Stimulated activated CD8-positive, alpha-beta memory T cell treated with anti-CD3 and anti-CD28 coated beads, Interleukin-12 subunit alpha, Interleukin-12 subunit beta, amount 100 ng/mL, for 1 hour (primary cell): ENCODE measurements at regions not wholly inside any gene's neighbourhood (a gene's known extent, or its start where the extent isn't known, plus 50 kb on each side); places are given as distances from the start of the nearest gene placed in this dataset.

ENCODE experiments used
- DNase-seq: peaks from one replicate; pipeline ENCODE4 v3.0.0-alpha.2; 2020; ENCODE audit warnings: low read depth

DNA sequence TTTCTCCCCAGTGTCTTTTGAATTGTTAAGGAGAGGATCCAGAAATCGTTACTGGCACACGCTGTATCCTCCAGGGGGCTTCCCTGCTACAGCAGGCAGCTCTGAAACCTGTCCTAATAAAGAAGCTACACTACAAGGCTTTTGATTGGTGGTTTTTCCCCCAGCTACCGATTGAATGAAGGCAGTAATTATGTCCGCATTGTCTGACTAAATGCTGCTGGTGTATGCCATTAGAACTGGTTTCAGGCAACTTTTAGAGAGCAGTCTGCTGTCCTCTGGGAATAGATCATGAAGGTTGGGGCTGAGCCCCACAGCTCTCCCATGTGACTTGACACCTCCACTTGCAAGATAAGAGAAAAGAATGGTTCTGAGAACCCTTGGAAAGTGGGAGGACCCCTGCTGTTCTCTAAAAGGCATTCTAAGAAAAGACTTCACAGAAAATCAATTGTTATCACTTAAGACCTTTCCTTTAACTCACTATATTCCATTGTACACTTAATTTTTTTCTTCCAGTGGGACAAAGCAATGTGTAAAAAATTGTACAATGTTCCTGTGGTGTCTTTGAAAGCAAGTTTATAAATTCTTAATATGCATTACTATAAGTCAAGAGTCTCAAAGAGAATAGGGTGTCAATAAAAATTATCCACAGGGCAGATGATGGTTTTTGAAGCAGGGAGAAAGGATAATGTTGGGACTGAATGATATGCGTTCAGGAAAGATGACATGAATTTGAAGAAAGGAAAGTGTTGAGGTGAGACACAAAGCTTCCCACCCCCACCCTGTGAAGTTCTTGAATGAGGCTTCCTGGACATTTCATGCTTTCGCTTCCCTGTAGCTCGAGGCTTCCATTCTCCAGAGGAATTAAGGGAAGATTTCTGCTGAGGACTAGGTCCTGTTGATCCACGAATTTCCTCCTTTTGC, 53.0 kb upstream of the DAZL start:
- no peak for DNase-seq

- no peak for DNase-seq
Measured at GRCh38 chr3:16658925-16659793, 53.9 kb upstream of the DAZL start.

GRCh38 chr3:16663854-16664712, 58.9 kb upstream of the DAZL start:
- no peak for DNase-seq

DNA sequence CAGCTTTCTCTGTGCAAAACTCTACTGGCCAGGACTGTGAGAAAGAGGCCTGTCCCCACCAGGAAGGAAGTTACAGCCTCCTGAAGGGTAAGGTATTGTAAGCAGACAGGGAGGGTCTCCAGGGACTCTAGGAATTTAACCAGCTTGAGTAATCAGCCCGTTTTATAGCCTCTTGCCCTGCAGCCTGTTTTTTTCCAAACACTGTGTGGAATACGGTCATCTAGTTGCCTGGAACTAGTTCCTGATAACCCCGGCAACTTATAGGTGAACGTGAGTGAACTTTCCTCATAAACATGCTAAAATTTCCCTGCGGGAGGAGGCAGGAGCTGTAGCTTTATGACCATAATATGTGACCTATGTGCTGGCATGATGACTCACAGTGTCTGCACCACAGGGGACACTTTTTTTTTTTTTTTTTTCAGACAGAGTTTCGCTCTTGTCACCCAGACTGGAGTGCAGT, 60.1 kb upstream of the DAZL start:
- no peak for DNase-seq

- DNase-seq: no peak
Measured at GRCh38 chr3:16666206-16666605, 61.0 kb upstream of the DAZL start.

- no peak for DNase-seq
Measured at GRCh38 chr3:16667633-16668032, 62.4 kb upstream of the DAZL start.

- no peak for DNase-seq
Measured at GRCh38 chr3:16668776-16669545, 63.7 kb upstream of the DAZL start.

DNA sequence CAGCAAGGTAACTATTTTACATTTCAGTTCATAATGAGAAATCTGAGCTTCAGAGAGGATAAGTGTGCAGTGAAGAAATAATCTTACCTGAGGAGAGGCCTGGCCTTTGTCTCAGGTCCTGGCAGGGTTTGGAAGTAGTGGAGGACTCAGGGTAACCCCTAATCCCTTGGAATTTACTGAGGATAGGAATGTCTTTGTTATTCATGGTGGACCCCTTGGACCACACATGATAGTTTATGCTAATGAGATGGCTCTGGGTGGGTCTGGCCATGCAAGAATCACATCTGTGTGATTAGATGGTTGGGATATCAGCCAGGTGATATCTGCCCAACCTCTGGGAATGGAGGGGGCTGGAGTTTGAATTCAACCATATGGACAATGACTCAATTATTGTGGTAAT, 65.0 kb upstream of the DAZL start:
- no peak for DNase-seq

DNA sequence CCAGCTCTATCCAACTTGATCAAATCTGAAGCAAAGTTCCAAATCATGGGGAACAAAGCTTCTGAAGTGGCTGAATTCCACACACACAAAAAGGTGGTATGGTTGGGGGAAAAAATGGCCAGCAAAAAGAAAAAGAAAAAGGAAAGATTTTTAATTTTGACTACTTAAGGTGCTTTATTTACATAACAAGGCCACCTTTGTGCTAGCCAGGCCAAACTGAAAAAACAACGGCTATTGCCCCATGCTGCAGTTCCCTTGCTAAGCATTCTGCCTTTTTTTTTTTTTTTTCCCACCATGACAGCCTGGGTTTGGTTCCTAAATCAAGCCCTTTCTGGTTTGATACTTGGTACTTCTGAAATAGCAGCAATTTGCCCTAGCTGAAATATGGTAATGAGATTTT, 66.5 kb upstream of the DAZL start:
- DNase-seq: no peak

DNA sequence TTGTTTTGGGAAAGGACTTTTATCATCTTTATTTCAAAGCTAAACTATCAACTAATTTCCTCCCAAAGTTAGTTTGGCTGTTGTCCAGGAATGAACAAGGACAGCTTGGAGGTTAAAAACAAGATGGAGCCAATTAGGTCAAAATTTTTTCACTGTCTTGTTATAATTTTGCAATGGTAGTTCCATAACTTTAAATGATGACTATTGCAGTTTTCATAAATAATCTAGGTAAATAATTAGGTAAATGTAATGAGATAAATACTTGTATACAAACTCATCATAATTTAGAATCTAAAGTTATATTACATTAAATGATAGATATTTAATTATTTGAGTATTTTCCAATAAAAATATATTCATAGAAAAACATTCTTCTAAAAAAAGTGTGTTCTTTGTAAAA, 68.3 kb upstream of the DAZL start:
- no peak for DNase-seq

GRCh38 chr3:16675805-16676204, 70.6 kb upstream of the DAZL start:
- no peak for DNase-seq

- DNase-seq: no peak
Measured at GRCh38 chr3:16686679-16687078, 81.5 kb upstream of the DAZL start.

DNA sequence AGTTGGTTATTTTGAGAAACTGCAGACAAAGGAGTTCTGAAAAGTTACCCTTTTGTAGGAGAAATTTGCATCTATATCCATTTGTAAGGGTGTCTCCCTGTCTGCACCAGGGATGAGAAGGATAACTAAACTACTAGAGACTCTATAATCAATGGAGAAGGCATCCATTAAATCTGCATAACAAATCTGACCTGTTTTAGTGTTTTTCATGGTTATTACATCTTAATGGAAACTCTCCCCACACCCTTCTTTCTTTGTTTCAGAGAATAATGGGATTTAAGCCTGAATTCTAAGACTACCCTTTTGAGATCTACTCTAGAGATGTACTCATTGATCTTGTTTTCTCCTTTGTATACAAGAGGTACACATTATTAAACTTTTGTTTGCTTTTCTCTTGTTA, 82.0 kb upstream of the DAZL start:
- no peak for DNase-seq

GRCh38 chr3:16692486-16693344, 87.5 kb upstream of the DAZL start:
- DNase-seq: no peak

- DNase-seq: no peak
Measured at GRCh38 chr3:16693820-16694219, 88.6 kb upstream of the DAZL start.

GRCh38 chr3:16695710-16696109, 90.5 kb upstream of the DAZL start:
- DNase-seq: no peak

DNA sequence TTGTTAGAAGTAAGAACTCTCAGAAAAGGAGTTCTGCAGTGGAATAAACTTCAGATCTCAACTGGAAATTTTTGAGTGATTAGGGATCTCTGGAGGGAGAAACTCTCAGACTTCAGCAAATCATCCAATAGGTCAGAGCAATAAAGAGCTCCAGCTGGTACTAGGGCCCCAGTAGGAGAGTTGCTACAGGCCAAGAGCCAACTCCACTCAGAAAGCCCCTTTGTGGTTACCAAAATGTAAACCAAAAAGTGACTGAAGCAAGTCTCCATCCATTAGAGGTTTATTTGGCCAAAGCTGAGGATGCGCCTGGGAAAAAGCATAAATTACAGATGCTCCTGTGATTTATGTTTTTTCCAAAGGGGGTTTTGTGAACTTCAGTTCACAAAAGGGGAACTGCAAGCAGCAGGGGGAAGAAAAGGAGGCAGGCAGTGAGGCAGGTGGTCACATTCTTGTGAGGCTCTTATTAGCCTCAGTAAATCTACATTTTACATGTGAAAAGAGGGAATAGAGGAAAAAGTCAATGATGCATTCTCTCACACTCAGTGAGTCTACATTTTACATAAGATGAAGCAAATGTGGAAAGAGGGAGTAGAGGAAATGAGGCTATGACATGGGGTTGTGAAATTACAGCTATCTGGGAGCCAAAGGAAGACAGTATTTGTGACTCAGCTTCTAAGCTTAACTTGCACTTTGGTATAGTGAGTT, 92.4 kb upstream of the DAZL start:
- no peak for DNase-seq

DNA sequence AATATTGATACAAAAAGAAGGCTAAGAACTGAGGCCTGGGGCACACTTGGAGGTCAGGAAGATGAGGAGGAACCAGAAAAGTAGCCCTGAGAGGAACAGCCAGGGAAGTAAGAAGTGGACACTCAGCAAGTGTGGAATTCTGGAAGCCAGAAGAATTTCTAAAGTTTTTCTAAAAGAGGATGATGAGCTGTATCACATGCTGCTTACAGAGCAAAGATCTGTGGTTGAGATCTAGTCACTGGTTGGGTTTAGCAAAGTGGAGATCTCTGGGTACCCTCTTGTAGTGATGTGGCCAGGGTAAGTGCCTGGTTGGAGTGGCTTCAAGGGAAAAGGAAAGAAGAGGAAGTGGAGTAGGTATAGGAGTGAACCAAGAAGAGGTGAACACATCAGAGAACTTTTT, 95.4 kb upstream of the DAZL start:
- no peak for DNase-seq

GRCh38 chr3:16704941-16705340, 99.7 kb upstream of the DAZL start:
- DNase-seq: no peak

DNA sequence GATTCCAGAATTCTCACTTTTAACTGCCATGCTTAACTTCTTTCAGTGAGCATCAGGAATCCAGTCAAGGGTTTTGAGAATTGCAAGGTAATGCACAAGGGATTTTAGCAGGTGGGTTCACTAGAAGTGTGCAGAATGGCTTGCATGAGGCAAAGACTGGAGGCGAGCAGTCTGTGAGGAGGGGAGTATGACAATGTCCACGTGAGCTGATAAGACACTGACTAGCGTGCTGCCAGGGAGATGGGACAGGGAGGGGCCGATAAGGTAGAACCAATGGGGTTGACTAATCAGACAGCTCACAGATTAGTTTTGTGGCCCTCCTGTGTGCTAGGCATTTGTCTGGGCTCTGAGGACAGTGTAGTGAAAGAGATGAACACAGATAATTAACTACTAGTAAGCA, 102.0 kb upstream of the DAZL start:
- no peak for DNase-seq
